AG04450 (cell line): ENCODE measurements at regions not wholly inside any gene's neighbourhood (a gene's known extent, or its start where the extent isn't known, plus 50 kb on each side); places are given as distances from the start of the nearest gene placed in this dataset.
"Not testable (repeated sequence)": the region's sequence is repeated elsewhere in the genome, so short reads cannot be mapped to it uniquely, and the experiment has no call there.

ENCODE experiments used
- CTCF ChIA-PET: fragments of 300-600, 350-600 bp; formaldehyde crosslinking; extraction: SDS; loops from one replicate; lab custom pipeline; 2022; ENCODE audit warnings: antibody characterized with exemption, inconsistent platforms; lab: Charles Lee
- POLR2A ChIA-PET: fragments of 350-600 bp; formaldehyde crosslinking; extraction: SDS; loops from one replicate; lab custom pipeline; 2021; ENCODE audit warnings: antibody characterized with exemption, inconsistent platforms; lab: Yijun Ruan, JAX
- DNase-seq: peaks from one replicate; pipeline ENCODE4 v3.0.0-alpha.2; 2011; ENCODE audit warnings: low read depth, low spot score
- H3K27ac ChIP-seq: one replicate; pipeline ENCODE4 v1.5.1; 2012; ENCODE audit warnings: low read depth, low read length, control low read depth
- H3K27me3 ChIP-seq: one replicate; pipeline ENCODE4 v1.6.0; 2012; ENCODE audit warnings: low read length; ENCODE audit not compliant: control insufficient read depth, insufficient read depth
- H3K4me3 ChIP-seq: 2 replicates; pipeline ENCODE4 v1.5.1; 2011; ENCODE audit warnings: mild to moderate bottlenecking, low read depth, low read length, control low read depth
- H3K9me3 ChIP-seq: 2 replicates; pipeline ENCODE4 v1.5.1; 2012; ENCODE audit warnings: low read length; ENCODE audit not compliant: control insufficient read depth, insufficient read depth
- CTCF ChIP-seq: IDR thresholded peaks from 2 replicates; pipeline ENCODE4 v1.5.1; 2011; ENCODE audit warnings: low read depth, low read length, control low read depth, inconsistent platforms

- Histone ChIP-seq H3K27me3 (no peaks in the 10 kb centered on the region), H3K27ac (no peak overlapping the region), H3K9me3 (no peaks in the 10 kb centered on the region), H3K4me3 (no peak overlapping the region)
- TF ChIP-seq CTCF = no peak
- no peak for DNase-seq
- CTCF ChIA-PET = interaction anchor here (2.4 kb wide), 1 partner anchor 31 kb away, joined by 9 read pairs; no protein-coding TSS in a partner anchor
- POLR2A ChIA-PET = no interaction called here
Observed at GRCh38 chr18:67134911-67135310, 381.6 kb downstream of the DSEL start.

- Histone ChIP-seq H3K27me3 (no peaks in the 10 kb centered on the region), H3K27ac (no peak overlapping the region), H3K4me3 (no peak overlapping the region), H3K9me3 (no peaks in the 10 kb centered on the region)
- DNase-seq = no peak
- POLR2A ChIA-PET = no interaction called here
- no peak for TF ChIP-seq CTCF
- CTCF ChIA-PET = no interaction called here
Observed at GRCh38 chr18:67133669-67134068, 382.9 kb downstream of the DSEL start.

- POLR2A ChIA-PET = no interaction called here
- no peak for TF ChIP-seq CTCF
- H3K4me3 ChIP-seq = no peak overlapping the region
- CTCF ChIA-PET = interaction anchor here (1.0 kb wide), 1 partner anchor 68 kb away, joined by 3 read pairs; no protein-coding TSS in a partner anchor
- no peak for DNase-seq
- no peak overlapping the region for H3K27ac ChIP-seq
- no peaks in the 10 kb centered on the region for H3K9me3 ChIP-seq
- H3K27me3 ChIP-seq = no peaks in the 10 kb centered on the region
Observed at GRCh38 chr18:67132919-67133318, 383.6 kb downstream of the DSEL start.

- CTCF ChIA-PET = no interaction called here
- no peak for TF ChIP-seq CTCF
- POLR2A ChIA-PET = no interaction called here
- Histone ChIP-seq H3K27me3 (no peaks in the 10 kb centered on the region), H3K9me3 (no peaks in the 10 kb centered on the region), H3K27ac (no peak overlapping the region), H3K4me3 (no peak overlapping the region)
- DNase-seq = no peak
Observed at GRCh38 chr18:67131498-67131897, 385.0 kb downstream of the DSEL start.

- H3K9me3 ChIP-seq, H3K27ac ChIP-seq, H3K27me3 ChIP-seq, DNase-seq, H3K4me3 ChIP-seq, CTCF ChIA-PET, POLR2A ChIA-PET: not testable (repeated sequence)
Observed at GRCh38 chr18:67126751-67127150, 389.8 kb downstream of the DSEL start.

- ChIA-PET CTCF (no interaction called here), POLR2A (no interaction called here)
- H3K9me3 ChIP-seq = no peaks in the 10 kb centered on the region
- DNase-seq = no peak
- H3K27me3 ChIP-seq = no peaks in the 10 kb centered on the region
- no peak overlapping the region for H3K27ac ChIP-seq
- no peak overlapping the region for H3K4me3 ChIP-seq
- TF ChIP-seq CTCF = no peak
Observed at GRCh38 chr18:67123901-67124300, 392.6 kb downstream of the DSEL start.
